ENCODE measurements at regions not wholly inside any gene's neighbourhood (a gene's known extent, or its start where the extent isn't known, plus 50 kb on each side); places are given as distances from the start of the nearest gene placed in this dataset.

GRCh38 chr11:92317222-92317621 lies 92.6 kb downstream of the FAT3 start:
- DNase-seq (ENCODE audit: extremely low spot score, insufficient read length, low read depth) (no peak), FAIRE-seq (no peak)

DNA sequence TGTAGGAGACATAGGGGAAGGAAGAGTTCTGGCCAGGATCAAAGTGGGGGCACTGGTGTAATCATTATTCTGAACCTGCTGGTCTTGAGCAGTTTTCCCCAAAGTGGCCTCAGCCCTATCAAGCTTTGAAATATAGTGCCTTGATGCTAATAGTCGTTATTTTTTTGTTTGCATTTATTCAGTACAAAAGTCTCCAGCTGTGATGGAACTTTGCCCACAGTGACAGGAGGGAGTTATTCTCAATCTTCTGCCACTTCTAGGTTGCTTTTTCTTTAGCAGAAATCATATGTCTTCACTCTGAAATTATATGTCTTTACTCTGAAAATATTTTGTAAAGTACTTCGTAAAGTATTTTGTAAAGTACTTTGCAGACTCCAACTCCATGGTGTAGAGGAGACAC lies 93.1 kb downstream of the FAT3 start:
- FAIRE-seq (no peak), DNase-seq (ENCODE audit: extremely low spot score, insufficient read length, low read depth) (no peak)

GRCh38 chr11:92322225-92322624 lies 97.6 kb downstream of the FAT3 start:
- no peak for FAIRE-seq
- no peak for DNase-seq (ENCODE audit: extremely low spot score, insufficient read length, low read depth)

GRCh38 chr11:92324890-92325289 lies 100.3 kb downstream of the FAT3 start:
- DNase-seq (ENCODE audit: extremely low spot score, insufficient read length, low read depth) (no peak), FAIRE-seq (no peak)

- no peak for DNase-seq (ENCODE audit: extremely low spot score, insufficient read length, low read depth)
- FAIRE-seq: no peak
These were observed 100.8 kb downstream of the FAT3 start for GRCh38 chr11:92325416-92325815.

- DNase-seq (ENCODE audit: extremely low spot score, insufficient read length, low read depth) (no peak), FAIRE-seq (no peak)
These were observed 104.5 kb downstream of the FAT3 start for GRCh38 chr11:92329137-92329536.

- no peak for FAIRE-seq
These were observed 105.0 kb downstream of the FAT3 start for GRCh38 chr11:92329646-92330045.

GRCh38 chr11:92330114-92330513 lies 105.5 kb downstream of the FAT3 start:
- no peak for DNase-seq (ENCODE audit: extremely low spot score, insufficient read length, low read depth)
- no peak for FAIRE-seq

More at GRCh38 chr11:92329646-92330045, 105.0 kb downstream of the FAT3 start:
- no peak for DNase-seq (ENCODE audit: extremely low spot score, insufficient read length, low read depth)

GRCh38 chr11:92332986-92333385 lies 108.4 kb downstream of the FAT3 start:
- FAIRE-seq (no peak), DNase-seq (ENCODE audit: extremely low spot score, insufficient read length, low read depth) (no peak)

GRCh38 chr11:92340839-92341238 lies 116.2 kb downstream of the FAT3 start:
- DNase-seq (ENCODE audit: extremely low spot score, insufficient read length, low read depth): no peak
- FAIRE-seq: no peak

DNA sequence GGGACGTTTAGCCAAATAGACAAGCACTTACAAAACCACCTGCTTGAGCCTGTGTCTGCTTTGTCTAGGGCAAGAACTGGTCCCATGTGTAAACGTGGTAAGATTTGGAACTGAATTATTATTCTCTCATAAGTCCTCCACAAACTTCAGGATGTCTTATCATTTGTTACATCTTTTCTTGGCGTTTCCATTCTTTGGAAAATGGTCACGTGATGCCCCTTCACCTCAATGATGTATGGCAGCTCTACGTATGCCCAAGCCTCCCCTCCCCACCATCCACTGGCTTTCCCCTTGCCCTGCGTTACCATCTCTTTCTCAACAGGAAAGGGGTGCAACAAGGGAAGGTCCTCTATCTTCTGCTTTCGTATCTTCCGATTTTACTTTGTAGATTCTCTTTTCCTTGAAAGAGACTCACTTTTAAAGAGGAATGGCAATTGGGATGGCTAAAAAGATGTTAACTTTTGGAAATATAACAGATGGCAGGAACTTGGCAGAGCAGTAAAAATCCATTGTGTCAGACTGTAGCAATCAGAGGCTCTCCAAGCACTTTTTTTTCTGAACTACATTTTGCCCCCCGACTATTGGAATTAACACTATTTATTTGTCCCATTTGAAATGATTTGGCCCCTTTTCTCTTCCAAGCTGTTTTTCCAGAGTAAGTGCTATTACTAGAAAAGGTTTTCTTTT lies 117.6 kb downstream of the FAT3 start:
- FAIRE-seq: no peak
- no peak for DNase-seq (ENCODE audit: extremely low spot score, insufficient read length, low read depth)

DNA sequence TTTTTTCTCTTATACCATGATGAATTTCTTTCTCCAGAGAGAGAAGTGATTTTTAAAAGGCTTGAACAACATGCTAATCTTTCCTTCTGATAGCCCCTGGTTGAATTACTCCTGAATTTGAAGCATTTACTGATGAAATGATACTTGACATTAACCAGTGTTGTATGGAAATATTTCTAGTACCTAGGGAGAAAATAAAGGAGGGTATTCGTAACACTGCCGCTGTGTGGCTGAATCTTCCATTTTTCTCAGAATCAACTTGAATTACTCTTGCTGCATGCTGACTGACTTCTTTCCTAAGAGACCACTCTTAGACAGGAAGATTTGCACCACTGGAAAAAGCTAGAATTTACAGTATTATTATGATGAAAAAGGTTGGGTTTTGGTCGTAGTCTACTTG lies 118.3 kb downstream of the FAT3 start:
- DNase-seq (ENCODE audit: extremely low spot score, insufficient read length, low read depth) (no peak), FAIRE-seq (no peak)

GRCh38 chr11:92346220-92346619 lies 121.6 kb downstream of the FAT3 start:
- no peak for FAIRE-seq
- no peak for DNase-seq (ENCODE audit: extremely low spot score, insufficient read length, low read depth)

DNA sequence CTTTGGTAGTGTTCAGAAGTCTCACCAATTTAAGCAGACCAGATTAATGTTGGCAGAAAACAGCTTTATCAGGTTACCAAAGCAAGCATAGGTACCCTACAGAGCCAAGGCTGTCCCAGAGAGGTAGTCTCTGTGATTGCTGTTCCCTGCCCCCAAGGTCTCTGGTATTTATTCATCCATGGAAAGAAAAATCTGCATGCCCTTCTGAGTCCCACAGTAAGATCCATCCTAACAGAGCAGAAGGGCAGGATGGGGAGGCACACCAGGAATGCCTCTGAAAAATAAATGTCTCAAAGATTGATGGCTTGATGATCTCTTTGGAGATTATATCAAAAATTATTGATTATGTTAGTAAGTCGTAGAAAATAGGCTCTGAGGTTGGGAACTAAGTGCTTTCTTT lies 122.8 kb downstream of the FAT3 start:
- no peak for DNase-seq (ENCODE audit: extremely low spot score, insufficient read length, low read depth)
- no peak for FAIRE-seq

GRCh38 chr11:92349486-92350156 lies 125.0 kb downstream of the FAT3 start:
- FAIRE-seq (no peak), DNase-seq (ENCODE audit: extremely low spot score, insufficient read length, low read depth) (no peak)

- DNase-seq (ENCODE audit: extremely low spot score, insufficient read length, low read depth) (no peak), FAIRE-seq (no peak)
These were observed 132.7 kb downstream of the FAT3 start for GRCh38 chr11:92357344-92357743.

GRCh38 chr11:92357841-92358240 lies 133.2 kb downstream of the FAT3 start:
- DNase-seq (ENCODE audit: extremely low spot score, insufficient read length, low read depth): no peak
- FAIRE-seq: no peak

GRCh38 chr11:92361551-92361950 lies 136.9 kb downstream of the FAT3 start:
- FAIRE-seq: no peak
- no peak for DNase-seq (ENCODE audit: extremely low spot score, insufficient read length, low read depth)

- DNase-seq (ENCODE audit: extremely low spot score, insufficient read length, low read depth) (no peak), FAIRE-seq (no peak)
These were observed 138.4 kb downstream of the FAT3 start for GRCh38 chr11:92362989-92363388.

DNA sequence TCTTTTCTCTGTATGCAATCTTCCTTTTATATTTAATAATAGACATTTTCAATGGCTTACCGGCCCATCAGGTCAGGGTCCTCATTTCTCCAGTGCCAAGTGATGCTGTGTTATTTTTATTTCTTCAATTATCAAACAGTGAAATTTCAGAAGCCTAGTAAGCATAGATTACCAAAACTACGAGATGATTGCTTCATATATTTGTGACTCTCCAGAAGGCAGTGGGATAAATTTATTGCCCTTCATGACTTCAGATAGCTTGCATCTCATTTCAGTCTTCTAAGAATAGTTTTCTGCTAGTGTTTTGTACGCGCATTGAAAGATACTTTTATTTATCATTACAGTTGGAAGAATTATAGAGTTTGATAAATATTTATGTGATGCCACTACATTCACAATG lies 139.6 kb downstream of the FAT3 start:
- FAIRE-seq: no peak
- DNase-seq (ENCODE audit: extremely low spot score, insufficient read length, low read depth): no peak

- FAIRE-seq: no peak
- no peak for DNase-seq (ENCODE audit: extremely low spot score, insufficient read length, low read depth)
These were observed 151.6 kb downstream of the FAT3 start for GRCh38 chr11:92376146-92376599.

- FAIRE-seq (no peak), DNase-seq (ENCODE audit: extremely low spot score, insufficient read length, low read depth) (no peak)
These were observed 152.1 kb downstream of the FAT3 start for GRCh38 chr11:92376680-92377079.
